PC-9 (cell line): ENCODE measurements at regions not wholly inside any gene's neighbourhood (a gene's known extent, or its start where the extent isn't known, plus 50 kb on each side); places are given as distances from the start of the nearest gene placed in this dataset.

Experiments
- BruUV-seq: library from RNA; stranded (reverse); fragments of 400-500 nt; replicated peaks from 2 replicates; lab custom pipeline; 2021; lab: Mats Ljungman, UMichigan
- CTCF ChIA-PET: fragments of 300-600 bp; sonication (Branson Sonifier 250); formaldehyde crosslinking; loops from one replicate; lab custom pipeline; 2022; ENCODE audit warnings: antibody characterized with exemption; lab: Charles Lee
- POLR2A ChIA-PET: fragments of 300-600 bp; sonication (Branson Sonifier 250); formaldehyde crosslinking; loops from one replicate; lab custom pipeline; 2022; ENCODE audit warnings: antibody characterized with exemption; ENCODE audit not compliant: unreplicated experiment; lab: Charles Lee
- DNase-seq, 2 experiments: peaks; one replicate each; pipeline versions ENCODE4 v3.0.0 to v3.0.0-alpha.2; 2015 to 2022; ENCODE audit warnings: mixed read lengths in 1 of 2
- H2AFZ ChIP-seq: fragments of 200-600 bp; sonication (generic); 2 replicates; pipeline ENCODE4 v1.8.1; 2017; ENCODE audit warnings: antibody characterized with exemption
- H3F3A ChIP-seq: fragments of 200-600 bp; sonication (generic); 2 replicates; pipeline ENCODE4 v1.8.1; 2017; ENCODE audit warnings: antibody characterized with exemption, mild to moderate bottlenecking, low read depth; ENCODE audit not compliant: insufficient read depth
- H3K27ac ChIP-seq: fragments of 200-600 bp; sonication (generic); 2 replicates; pipeline ENCODE4 v1.6.1; 2016; ENCODE audit warnings: mixed run types
- H3K27me3 ChIP-seq: fragments of 200-600 bp; sonication (generic); 2 replicates; pipeline ENCODE4 v1.6.1; 2016; ENCODE audit warnings: low read depth, mixed run types; ENCODE audit not compliant: insufficient read depth
- H3K36me3 ChIP-seq: fragments of 200-600 bp; sonication (generic); 2 replicates; pipeline ENCODE4 v1.6.1; 2016; ENCODE audit warnings: low read depth, mixed run types
- H3K4me1 ChIP-seq: fragments of 200-600 bp; sonication (generic); replicated peaks from 2 replicates; pipeline ENCODE4 v1.6.1; 2016; ENCODE audit warnings: mixed run types; ENCODE audit not compliant: insufficient read depth
- H3K4me2 ChIP-seq: fragments of 200-600 bp; sonication (generic); 2 replicates; pipeline ENCODE4 v1.6.1; 2017; ENCODE audit warnings: mixed run types
- H3K4me3 ChIP-seq: fragments of 200-600 bp; sonication (generic); 2 replicates; pipeline ENCODE4 v1.6.1; 2016; ENCODE audit warnings: mixed run types
- H3K79me2 ChIP-seq: fragments of 200-600 bp; sonication (generic); 2 replicates; pipeline ENCODE4 v1.6.1; 2017; ENCODE audit warnings: low read depth, mixed run types
- H3K9me2 ChIP-seq: fragments of 200-600 bp; sonication (generic); 2 replicates; pipeline ENCODE4 v1.8.1; 2017; ENCODE audit warnings: mild to moderate bottlenecking; ENCODE audit not compliant: insufficient read depth
- H3K9me3 ChIP-seq: fragments of 200-600 bp; sonication (generic); 2 replicates; pipeline ENCODE4 v1.8.1; 2016; ENCODE audit warnings: low read depth; ENCODE audit not compliant: insufficient read depth
- H4K20me1 ChIP-seq: fragments of 200-600 bp; sonication (generic); 2 replicates; pipeline ENCODE4 v1.8.1; 2017; ENCODE audit not compliant: insufficient read depth
- CTCF ChIP-seq: fragments of 200-600 bp; sonication (generic); conservative IDR thresholded peaks from 2 replicates; pipeline ENCODE4 v1.6.1; 2017; ENCODE audit warnings: mixed run types, antibody characterized with exemption, mild to moderate bottlenecking, moderate library complexity
- EZH2 ChIP-seq: fragments of 200-600 bp; sonication (generic); IDR thresholded peaks from 2 replicates; pipeline ENCODE4 v1.8.0; 2017; ENCODE audit warnings: antibody characterized with exemption, low read depth
- intact Hi-C: fragments of 100-400 bp; cut with micrococcal nuclease; formaldehyde crosslinking; loops from one replicate; pipeline ENCODE4 v1.10.0; 2022; ENCODE audit not compliant: unreplicated experiment

- no peak for TF ChIP-seq EZH2
- no peak for TF ChIP-seq CTCF
- no peak overlapping the region; the same call in 1 of the 2 replicates for H3K4me3 ChIP-seq
- peak overlapping the region; percentile 95 for H3K27ac ChIP-seq
- no TSS peak for BruUV-seq
- peaks cover 36% of the 10 kb centered on the region for H3K4me1 ChIP-seq
- ChIA-PET CTCF (interaction anchor here (0.9 to 1.5 kb wide), 2 partner anchors 137 to 405 kb away, joined by 3 read pairs; no protein-coding TSS in a partner anchor), POLR2A (no interaction called here)
- H2AFZ ChIP-seq = no peak overlapping the region
- H3K9me2 ChIP-seq = no peaks in the 10 kb centered on the region
- intact Hi-C loops = loop anchor here (1.0 to 2.0 kb wide), 2 partner anchors 23 to 63 kb away; no protein-coding TSS in a partner anchor
- H3F3A ChIP-seq = peaks cover 29% of the 10 kb centered on the region
- H3K27me3 ChIP-seq = no peaks in the 10 kb centered on the region
- H3K4me2 ChIP-seq = peak overlapping the region; percentile 72
- DNase-seq = peak; percentile 38 to 85
- H3K79me2 ChIP-seq = no peaks in the 10 kb centered on the region
- no peaks in the 10 kb centered on the region for H3K9me3 ChIP-seq
- H3K36me3 ChIP-seq = no peaks in the 10 kb centered on the region
- H4K20me1 ChIP-seq = no peaks in the 10 kb centered on the region
Measured at GRCh38 chr5:159849437-159850083, 66.7 kb upstream of the ADRA1B start.

GRCh38 chr5:159850160-159850559, 66.1 kb upstream of the ADRA1B start:
- Histone ChIP-seq H3F3A (peaks cover 29% of the 10 kb centered on the region), H3K4me2 (peak overlapping the region; percentile 72), H3K4me1 (peaks cover 36% of the 10 kb centered on the region), H3K79me2 (no peaks in the 10 kb centered on the region), H3K27me3 (no peaks in the 10 kb centered on the region), H3K9me3 (no peaks in the 10 kb centered on the region), H3K4me3 (no peak overlapping the region; the same call in 1 of the 2 replicates), H3K36me3 (no peaks in the 10 kb centered on the region), H4K20me1 (no peaks in the 10 kb centered on the region), H2AFZ (no peak overlapping the region), H3K27ac (peak overlapping the region; percentile 95), H3K9me2 (no peaks in the 10 kb centered on the region)
- POLR2A ChIA-PET = no interaction called here
- intact Hi-C loops = loop anchor here (1.0 to 2.0 kb wide), 2 partner anchors 24 to 63 kb away; no protein-coding TSS in a partner anchor
- CTCF ChIA-PET = interaction anchor here (0.9 to 1.5 kb wide), 2 partner anchors 137 to 405 kb away, joined by 3 read pairs; no protein-coding TSS in a partner anchor
- peak; percentile 45 to 95 for DNase-seq
- TF ChIP-seq CTCF = no peak
- TF ChIP-seq EZH2 = no peak
- BruUV-seq = no TSS peak

GRCh38 chr5:159851053-159851452, 65.2 kb upstream of the ADRA1B start:
- DNase-seq = no peak
- H3K79me2 ChIP-seq = no peaks in the 10 kb centered on the region
- intact Hi-C loops = loop anchor here (2.0 kb wide), 1 partner anchor 62 kb away; no protein-coding TSS in a partner anchor
- H3K36me3 ChIP-seq = no peaks in the 10 kb centered on the region
- peak overlapping the region; percentile 95 for H3K27ac ChIP-seq
- H3F3A ChIP-seq = peaks cover 29% of the 10 kb centered on the region
- TF ChIP-seq CTCF (no peak), EZH2 (no peak)
- CTCF ChIA-PET = no interaction called here
- peak overlapping the region; percentile 72 for H3K4me2 ChIP-seq
- H3K4me3 ChIP-seq = no peak overlapping the region
- H3K9me2 ChIP-seq = no peaks in the 10 kb centered on the region
- BruUV-seq = no TSS peak
- H2AFZ ChIP-seq = 0 out of 2 replicates have a peak overlapping the region, but pooled peaks have one; percentile 5
- no peaks in the 10 kb centered on the region for H3K9me3 ChIP-seq
- H3K27me3 ChIP-seq = no peaks in the 10 kb centered on the region
- H4K20me1 ChIP-seq = no peaks in the 10 kb centered on the region
- H3K4me1 ChIP-seq = peaks cover 36% of the 10 kb centered on the region
- POLR2A ChIA-PET = no interaction called here
